ENCODE measurements at regions not wholly inside any gene's neighbourhood (a gene's known extent, or its start where the extent isn't known, plus 50 kb on each side); places are given as distances from the start of the nearest gene placed in this dataset.

- TF ChIP-seq CTCF (IDR thresholded peaks at IDR 0.05; ENCODE audit: poor library complexity) (no peak), EZH2 (IDR thresholded peaks at IDR 0.05; ENCODE audit: borderline replicate concordance) (no peak)
These were observed 357.6 kb downstream of the SS18 start for GRCh38 chr18:25732862-25733261.
